OCI-LY7 (cell line): ENCODE measurements at regions not wholly inside any gene's neighbourhood (a gene's known extent, or its start where the extent isn't known, plus 50 kb on each side); places are given as distances from the start of the nearest gene placed in this dataset.

Experiments used
- BruUV-seq: library from RNA; stranded (reverse); fragments of 400-500 nt; replicated peaks from 2 replicates; lab custom pipeline; 2021; lab: Mats Ljungman, UMichigan
- CTCF ChIA-PET: fragments of 300-600 bp; sonication (Branson Sonifier 250); formaldehyde crosslinking; loops from one replicate; lab custom pipeline; 2022; ENCODE audit warnings: antibody characterized with exemption; ENCODE audit not compliant: unreplicated experiment; lab: Charles Lee
- POLR2A ChIA-PET: fragments of 300-600 bp; sonication (Branson Sonifier 250); formaldehyde crosslinking; loops from one replicate; lab custom pipeline; 2022; ENCODE audit warnings: antibody characterized with exemption; lab: Charles Lee
- DNase-seq: peaks from one replicate; pipeline ENCODE4 v3.0.0-alpha.2; 2015; ENCODE audit warnings: low spot score
- H2AFZ ChIP-seq: fragments of 200-600 bp; sonication (generic), shearing (Covaris generic); 2 replicates; pipeline ENCODE4 v1.6.1; 2014; ENCODE audit warnings: mild to moderate bottlenecking, antibody characterized with exemption, low read length, moderate library complexity
- H3K27ac ChIP-seq: fragments of 200-600 bp; sonication (generic); 2 replicates; pipeline ENCODE4 v1.5.1; 2014; ENCODE audit warnings: mixed run types, low read depth, mild to moderate bottlenecking, moderate library complexity, low read length, inconsistent platforms; ENCODE audit not compliant: poor library complexity, severe bottlenecking
- H3K36me3 ChIP-seq: fragments of 200-600 bp; sonication (generic); 2 replicates; pipeline ENCODE4 v1.6.1; 2014; ENCODE audit warnings: mild to moderate bottlenecking, antibody characterized with exemption, low read length, moderate library complexity, mixed read lengths; ENCODE audit not compliant: insufficient read depth
- H3K4me1 ChIP-seq: fragments of 200-600 bp; sonication (generic); 2 replicates; pipeline ENCODE4 v1.5.1; 2014; ENCODE audit warnings: mild to moderate bottlenecking, low read length; ENCODE audit not compliant: insufficient read depth, poor library complexity, severe bottlenecking
- H3K4me2 ChIP-seq: fragments of 200-600 bp; sonication (generic); 2 replicates; pipeline ENCODE4 v1.6.1; 2014; ENCODE audit warnings: mild to moderate bottlenecking, low read length
- H3K4me3 ChIP-seq: fragments of 200-600 bp; sonication (generic); 2 replicates; pipeline ENCODE4 v1.5.1; 2014; ENCODE audit warnings: mild to moderate bottlenecking, low read depth, low read length; ENCODE audit not compliant: poor library complexity, severe bottlenecking
- H3K79me2 ChIP-seq: fragments of 200-600 bp; sonication (generic); 2 replicates; pipeline ENCODE4 v1.6.1; 2016; ENCODE audit warnings: low read depth, mild to moderate bottlenecking, low read length, moderate library complexity, mixed read lengths; ENCODE audit not compliant: insufficient read depth
- H3K9me2 ChIP-seq: fragments of 200-600 bp; sonication (generic); 2 replicates; pipeline ENCODE4 v1.6.1; 2016; ENCODE audit warnings: mild to moderate bottlenecking, low read length, mixed read lengths; ENCODE audit not compliant: insufficient read depth
- H3K9me3 ChIP-seq: fragments of 200-600 bp; sonication (generic); 2 replicates; pipeline ENCODE4 v1.6.1; 2014; ENCODE audit warnings: mild to moderate bottlenecking, mixed run types, low read length, mixed read lengths
- H4K20me1 ChIP-seq: fragments of 200-600 bp; sonication (generic); 2 replicates; pipeline ENCODE4 v1.6.1; 2014; ENCODE audit warnings: mild to moderate bottlenecking, antibody characterized with exemption, low read length, moderate library complexity, mixed read lengths; ENCODE audit not compliant: insufficient read depth
- CTCF ChIP-seq: fragments of 200-600 bp; sonication (generic); conservative IDR thresholded peaks from 2 replicates; pipeline ENCODE4 v1.5.1; 2014; ENCODE audit warnings: mild to moderate bottlenecking, antibody characterized with exemption, low read length, moderate library complexity, mixed read lengths
- EZH2phosphoT487 ChIP-seq: fragments of 200-600 bp; sonication (generic); IDR thresholded peaks from 2 replicates; pipeline ENCODE4 v1.6.1; 2018; ENCODE audit warnings: low read depth, borderline replicate concordance, mild to moderate bottlenecking, mixed run types, antibody characterized with exemption, low read length, moderate library complexity, mixed read lengths
- intact Hi-C: fragments of 100-400 bp; cut with micrococcal nuclease; formaldehyde crosslinking; loops from one replicate; pipeline ENCODE4 v1.10.0; 2022; ENCODE audit not compliant: unreplicated experiment

- Histone ChIP-seq H4K20me1 (no peaks in the 10 kb centered on the region), H3K36me3 (no peaks in the 10 kb centered on the region), H3K4me3 (no peak overlapping the region), H3K4me1 (no peaks in the 10 kb centered on the region), H3K27ac (no peak overlapping the region), H3K9me2 (no peaks in the 10 kb centered on the region), H3K4me2 (no peak overlapping the region), H3K9me3 (no peaks in the 10 kb centered on the region), H2AFZ (no peak overlapping the region), H3K79me2 (no peaks in the 10 kb centered on the region)
- no TSS peak for BruUV-seq
- intact Hi-C loops = no loop called here
- no peak for DNase-seq
- ChIA-PET POLR2A (no interaction called here), CTCF (no interaction called here)
- TF ChIP-seq CTCF (no peak), EZH2phosphoT487 (no peak)
These were observed 129.3 kb upstream of the FAM20C start for GRCh38 chr7:63117-63480.

- Histone ChIP-seq H4K20me1 (no peaks in the 10 kb centered on the region), H3K36me3 (no peaks in the 10 kb centered on the region), H3K9me2 (no peaks in the 10 kb centered on the region), H3K4me3 (no peak overlapping the region), H3K9me3 (no peaks in the 10 kb centered on the region), H3K79me2 (no peaks in the 10 kb centered on the region), H3K27ac (no peak overlapping the region), H3K4me2 (no peak overlapping the region), H3K4me1 (no peaks in the 10 kb centered on the region), H2AFZ (no peak overlapping the region)
- DNase-seq = no peak
- no TSS peak for BruUV-seq
- intact Hi-C loops = no loop called here
- ChIA-PET CTCF (no interaction called here), POLR2A (no interaction called here)
- TF ChIP-seq CTCF (no peak), EZH2phosphoT487 (no peak)
These were observed 128.8 kb upstream of the FAM20C start for GRCh38 chr7:63521-64021.

DNA sequence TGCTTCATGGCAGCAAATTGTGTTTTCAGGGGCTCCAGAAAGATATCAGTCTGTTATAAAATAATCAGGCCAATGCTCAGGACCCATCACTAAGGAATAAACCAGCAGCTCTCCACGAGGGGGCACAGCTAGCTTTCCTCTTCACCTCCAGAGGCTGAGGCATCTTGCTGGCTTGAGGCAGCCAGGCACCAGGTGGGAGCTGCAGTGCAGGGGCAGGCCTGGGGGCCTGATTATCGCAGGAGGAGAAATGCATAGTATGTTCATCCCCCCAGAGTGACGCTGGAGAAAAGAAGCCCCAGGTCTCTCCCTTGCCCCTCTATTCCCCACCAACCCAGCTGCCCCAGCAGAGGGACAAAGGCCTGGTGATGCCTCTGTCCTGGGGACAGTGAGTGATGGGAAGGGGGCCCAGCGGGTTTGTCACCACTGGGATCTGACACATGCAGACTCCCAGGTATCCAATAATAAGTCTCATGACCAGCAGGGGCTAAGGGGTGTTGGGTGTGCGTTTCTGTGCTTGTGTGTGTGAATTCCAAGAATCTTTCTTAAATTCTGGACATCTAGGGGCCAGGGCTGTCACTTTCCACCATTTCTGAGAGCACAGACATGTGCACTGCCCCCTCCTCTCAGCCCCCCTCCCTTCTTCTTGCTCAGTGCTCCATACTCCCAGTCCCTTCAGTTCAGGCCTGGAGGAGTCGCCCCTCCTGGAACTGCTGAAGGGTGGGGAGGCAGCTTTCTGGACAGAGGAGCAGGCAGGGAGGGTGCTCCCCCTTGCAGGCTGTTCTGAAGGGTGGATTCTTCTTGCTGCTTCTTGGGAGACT lies 128.1 kb upstream of the FAM20C start:
- CTCF ChIA-PET = no interaction called here
- Histone ChIP-seq H3K9me3 (no peaks in the 10 kb centered on the region), H2AFZ (no peak overlapping the region), H3K79me2 (no peaks in the 10 kb centered on the region), H3K4me3 (no peak overlapping the region), H3K27ac (no peak overlapping the region), H3K9me2 (no peaks in the 10 kb centered on the region), H3K4me1 (no peaks in the 10 kb centered on the region), H3K36me3 (no peaks in the 10 kb centered on the region), H3K4me2 (no peak overlapping the region), H4K20me1 (no peaks in the 10 kb centered on the region)
- intact Hi-C loops = no loop called here
- BruUV-seq = no TSS peak
- DNase-seq = peak; percentile 22
- POLR2A ChIA-PET = no interaction called here
- TF ChIP-seq EZH2phosphoT487 (no peak), CTCF (peak; percentile 62)
